NCI-H2196 treated with DMSO at 0.1 percent for 48 hours (cell line): ENCODE measurements at regions not wholly inside any gene's neighbourhood (a gene's known extent, or its start where the extent isn't known, plus 50 kb on each side); places are given as distances from the start of the nearest gene placed in this dataset.

Source experiments
- DNase-seq: peaks from one replicate; lab custom pipeline; 2025; ENCODE audit not compliant: unreplicated experiment; lab: John Stamatoyannopoulos, UW

GRCh38 chr1:13878021-13878420 is 178.0 kb downstream of the PRDM2 start:
- no peak for DNase-seq

- no peak for DNase-seq
These were observed 178.5 kb downstream of the PRDM2 start for GRCh38 chr1:13878451-13878850.

- DNase-seq = no peak
These were observed 181.5 kb downstream of the PRDM2 start for GRCh38 chr1:13881385-13882088.

GRCh38 chr1:13888351-13888986 is 188.5 kb downstream of the PRDM2 start:
- no peak for DNase-seq

- DNase-seq = no peak
These were observed 189.5 kb downstream of the PRDM2 start for GRCh38 chr1:13889495-13889894.

GRCh38 chr1:13890766-13891165 is 190.8 kb downstream of the PRDM2 start:
- no peak for DNase-seq

GRCh38 chr1:13892198-13892597 is 192.2 kb downstream of the PRDM2 start:
- no peak for DNase-seq

DNA sequence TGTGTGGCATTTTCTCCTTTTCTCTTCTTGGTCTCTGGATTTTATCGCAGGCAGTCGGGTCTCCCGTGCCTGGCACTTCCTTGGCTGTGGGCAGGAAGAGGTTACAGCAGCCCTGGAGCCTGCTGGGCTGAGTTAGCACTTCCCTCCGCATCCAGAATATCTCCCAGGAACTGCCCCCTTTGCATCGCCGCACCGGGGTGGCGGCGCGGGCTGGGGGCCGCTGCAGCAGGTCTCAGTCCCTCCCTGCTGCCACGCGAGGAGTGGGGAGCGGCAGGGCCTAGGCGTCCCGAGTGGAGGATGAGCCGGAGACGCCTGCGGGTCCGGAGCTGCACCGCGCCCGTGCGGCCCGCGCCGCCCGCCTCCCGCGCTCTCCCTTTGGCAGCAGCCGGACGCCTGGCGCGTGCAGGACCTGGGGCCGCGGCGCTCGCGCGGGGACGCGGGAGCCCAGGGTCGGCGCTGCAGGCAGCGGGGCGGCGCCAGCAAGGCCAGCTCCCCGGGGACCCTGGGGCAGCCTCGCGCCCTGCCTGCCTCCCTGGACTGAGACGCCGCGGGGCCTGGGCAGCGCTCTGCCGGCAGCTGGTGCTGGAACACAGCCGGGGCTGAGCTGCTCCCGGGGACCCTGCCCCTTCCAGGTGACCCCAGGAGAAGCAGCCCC is 192.8 kb downstream of the PRDM2 start:
- DNase-seq = no peak

DNA sequence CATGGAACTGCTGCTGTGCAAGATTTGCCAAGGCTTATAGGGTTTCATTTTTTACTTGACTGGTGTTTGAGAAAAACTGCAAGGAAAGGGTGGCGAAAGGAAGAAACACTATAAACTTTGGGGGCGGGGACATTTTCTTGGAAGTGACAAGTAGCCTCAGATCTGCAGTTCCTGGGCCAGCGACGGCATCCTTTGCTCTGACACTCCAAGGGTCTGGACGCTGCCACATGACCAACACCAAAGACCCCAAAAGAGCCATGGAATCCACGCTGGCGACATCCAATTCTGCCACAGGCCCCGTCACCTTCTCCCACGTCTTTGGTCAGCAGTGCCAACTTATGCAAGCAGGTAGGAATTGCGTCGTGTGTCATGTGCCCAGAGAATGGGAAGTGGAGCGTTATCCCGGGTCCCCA is 193.4 kb downstream of the PRDM2 start:
- DNase-seq = no peak

DNA sequence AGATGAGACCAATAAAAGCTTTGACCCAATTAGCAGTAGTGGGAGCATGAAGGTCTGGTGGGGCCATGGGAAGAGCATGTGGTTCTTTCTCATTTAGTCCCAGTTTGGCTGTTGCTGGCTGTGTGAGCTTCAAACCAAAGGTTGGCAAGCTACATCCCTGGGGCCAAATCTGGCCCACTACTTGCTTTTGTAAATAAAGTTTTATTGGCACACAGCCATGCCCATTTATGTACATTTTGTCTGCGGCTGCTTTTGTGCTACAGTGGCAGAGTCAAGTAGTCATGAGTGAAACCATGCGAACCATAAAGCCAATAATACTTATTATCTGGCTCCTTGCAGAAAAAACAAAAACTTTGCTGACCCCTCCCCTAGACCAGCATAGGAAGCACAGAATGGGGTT is 196.9 kb downstream of the PRDM2 start:
- no peak for DNase-seq

DNA sequence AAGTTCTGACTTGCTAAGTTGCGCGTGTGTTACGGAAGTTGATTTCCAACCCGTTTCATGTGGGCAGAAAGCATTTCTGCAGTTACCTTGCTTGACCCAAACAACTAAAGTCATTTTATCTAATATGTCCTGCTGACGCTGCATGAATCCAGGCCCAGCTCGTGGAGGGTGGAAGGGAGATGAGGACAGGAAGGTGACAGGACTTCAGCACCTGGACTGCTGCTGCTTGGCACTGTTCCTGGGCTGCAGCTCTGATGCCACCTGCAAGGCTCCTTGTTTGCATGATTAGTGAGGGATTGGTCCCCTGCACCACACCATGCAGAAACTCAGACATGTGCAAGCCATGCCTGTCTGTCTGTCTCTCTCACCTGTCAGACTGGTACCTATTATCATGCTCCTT is 198.4 kb downstream of the PRDM2 start:
- DNase-seq = no peak

DNA sequence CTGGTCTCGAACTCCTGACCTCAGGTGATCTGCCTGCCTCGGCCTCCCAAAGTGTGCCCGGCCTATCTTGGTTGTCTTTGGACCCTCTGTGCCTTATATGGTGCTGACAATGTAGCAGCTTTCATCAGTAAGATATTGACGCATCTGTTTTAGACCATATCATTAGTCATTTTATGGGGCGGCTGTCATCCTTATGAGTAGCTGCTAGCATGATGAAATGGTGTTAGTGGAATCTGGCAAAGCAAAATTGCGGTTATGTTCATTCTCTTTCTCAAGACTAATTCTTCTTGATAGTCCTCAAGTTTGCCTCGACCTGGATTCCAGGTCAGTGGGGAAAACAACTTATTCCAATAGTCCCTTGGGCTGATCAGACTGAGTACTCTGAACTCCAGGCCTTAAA is 199.9 kb downstream of the PRDM2 start:
- DNase-seq = no peak

DNA sequence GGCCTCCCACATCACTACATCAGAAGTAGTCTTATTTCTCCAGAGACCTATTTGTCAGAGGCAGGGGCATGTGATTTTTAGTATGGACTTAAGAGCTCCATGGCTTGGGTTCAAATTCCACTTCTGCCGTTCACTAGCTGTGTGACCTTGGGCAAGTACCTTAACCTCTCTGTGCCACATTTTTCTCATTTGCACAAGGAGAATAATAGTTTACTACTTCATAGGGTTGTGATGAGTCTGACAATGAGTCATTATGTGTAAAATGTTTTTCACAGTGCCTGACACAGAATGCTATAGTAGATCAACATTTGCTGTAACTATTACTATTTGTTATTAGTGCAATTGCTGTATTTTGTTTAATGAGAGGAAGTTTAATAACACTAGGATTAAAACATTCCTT is 200.6 kb downstream of the PRDM2 start:
- DNase-seq = no peak

- DNase-seq = peak; percentile 82
These were observed 201.1 kb downstream of the PRDM2 start for GRCh38 chr1:13901039-13901438.

DNA sequence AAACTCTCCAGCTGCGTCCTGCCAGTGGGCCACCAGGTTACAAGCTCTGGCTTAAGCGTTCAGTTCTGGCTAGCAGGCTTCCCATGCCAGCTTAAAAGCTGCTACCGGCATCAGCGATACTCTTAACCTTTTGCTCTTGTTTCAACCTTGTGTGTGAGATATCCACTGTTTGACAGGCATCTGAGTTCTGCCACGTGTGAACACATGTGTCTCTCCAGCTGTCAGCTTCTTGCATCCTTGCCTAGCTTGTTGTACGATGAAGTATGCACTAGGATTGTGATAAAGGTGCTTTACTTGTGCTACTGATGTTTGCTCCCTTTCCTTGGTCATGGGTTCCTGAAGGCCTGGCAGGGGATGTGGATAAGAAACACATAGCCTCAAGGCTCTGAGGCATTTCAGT is 201.6 kb downstream of the PRDM2 start:
- peak; percentile 69 for DNase-seq

GRCh38 chr1:13908128-13908527 is 208.1 kb downstream of the PRDM2 start:
- DNase-seq = no peak

DNA sequence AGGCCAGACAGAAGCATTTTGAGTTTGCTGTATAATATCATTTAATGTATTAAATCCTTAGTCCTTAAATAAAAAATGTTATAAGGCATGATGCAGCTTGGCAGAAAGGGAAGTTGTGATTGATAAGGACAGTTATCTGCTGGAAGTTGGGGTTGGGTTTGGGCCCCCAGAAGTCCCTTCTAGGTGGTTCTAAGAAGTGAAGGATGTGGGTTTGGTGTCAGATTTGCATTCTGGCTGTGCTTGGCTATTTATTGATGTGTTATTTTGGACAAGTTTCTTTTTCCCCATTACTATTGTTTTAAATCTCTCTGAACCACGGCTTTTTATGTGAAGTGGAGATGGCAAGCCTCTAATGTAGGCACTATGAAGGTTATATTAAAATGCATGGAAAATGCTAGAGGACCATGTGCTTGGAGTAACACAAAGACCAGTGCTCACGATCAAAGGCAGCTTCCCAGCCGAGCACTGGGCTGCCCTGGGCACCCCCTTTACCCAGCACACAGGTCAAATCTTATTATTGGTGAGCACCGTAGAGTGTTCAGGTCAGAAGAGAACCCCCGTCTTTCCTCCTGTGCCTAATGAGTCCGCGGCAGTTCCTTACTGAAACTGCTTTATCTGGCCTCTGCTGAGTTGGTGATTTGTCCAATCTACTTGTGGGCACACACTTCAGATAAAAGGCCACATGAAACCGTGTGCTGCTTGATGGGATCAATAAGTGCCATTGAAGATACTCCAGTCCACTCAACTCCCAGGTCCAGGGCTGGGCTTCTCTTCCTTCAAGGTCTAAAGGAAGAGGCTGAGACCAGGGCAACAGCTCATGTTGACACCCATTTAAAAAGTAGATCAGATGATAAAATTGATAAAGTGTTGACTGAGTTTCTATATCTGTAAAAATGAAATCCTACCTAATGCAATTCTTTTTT is 212.0 kb downstream of the PRDM2 start:
- DNase-seq = no peak

GRCh38 chr1:13913396-13913795 is 213.4 kb downstream of the PRDM2 start:
- no peak for DNase-seq

- DNase-seq = no peak
These were observed 216.5 kb downstream of the PRDM2 start for GRCh38 chr1:13916530-13916929.

GRCh38 chr1:13917607-13918006 is 217.6 kb downstream of the PRDM2 start:
- DNase-seq = no peak

- no peak for DNase-seq
These were observed 218.9 kb downstream of the PRDM2 start for GRCh38 chr1:13918862-13919261.
